PC-3 (cell line): ENCODE measurements at regions not wholly inside any gene's neighbourhood (a gene's known extent, or its start where the extent isn't known, plus 50 kb on each side); places are given as distances from the start of the nearest gene placed in this dataset.

ENCODE experiments used
- ATAC-seq: fragments of 200-7000 bp; cut with Tn5 transposase; 2 replicates; pipeline ENCODE4 v1.9.1; 2020; ENCODE audit warnings: mild to moderate bottlenecking, moderate library complexity
- BruUV-seq: library from RNA; stranded (reverse); fragments of 400-500 nt; replicated peaks from 2 replicates; lab custom pipeline; 2021; lab: Mats Ljungman, UMichigan
- CTCF ChIA-PET: fragments of 300-600 bp; sonication (Branson Sonifier 250); formaldehyde crosslinking; loops from one replicate; lab custom pipeline; 2022; ENCODE audit warnings: antibody characterized with exemption; lab: Charles Lee
- POLR2A ChIA-PET: fragments of 300-600 bp; sonication (Branson Sonifier 250); formaldehyde crosslinking; loops from one replicate; lab custom pipeline; 2022; ENCODE audit warnings: antibody characterized with exemption; ENCODE audit not compliant: unreplicated experiment; lab: Charles Lee
- DNase-seq: peaks from one replicate; pipeline ENCODE4 v3.0.0-alpha.2; 2015
- H2AFZ ChIP-seq: fragments of 300-600 bp; sonication (generic); 2 replicates; pipeline ENCODE4 v1.6.0; 2016; ENCODE audit warnings: antibody characterized with exemption, low read length
- H3F3A ChIP-seq: fragments of 300-600 bp; sonication (generic); one replicate; pipeline ENCODE4 v1.6.0; 2017; ENCODE audit warnings: antibody characterized with exemption, low read length, control low read depth, mild to moderate bottlenecking; ENCODE audit not compliant: unreplicated experiment
- H3K27ac ChIP-seq: fragments of 300-600 bp; sonication (generic); 2 replicates; pipeline ENCODE4 v1.5.1; 2016; ENCODE audit warnings: mild to moderate bottlenecking, low read length
- H3K27me3 ChIP-seq: fragments of 300-600 bp; sonication (generic); 2 replicates; pipeline ENCODE4 v1.6.1; 2016; ENCODE audit warnings: low read length, mixed read lengths
- H3K36me3 ChIP-seq: fragments of 300-600 bp; sonication (generic); 2 replicates; pipeline ENCODE4 v1.6.1; 2016; ENCODE audit warnings: low read depth, mixed run types, low read length, mixed read lengths
- H3K4me1 ChIP-seq: fragments of 300-600 bp; sonication (generic); 2 replicates; pipeline ENCODE4 v1.5.1; 2016; ENCODE audit warnings: low read length; ENCODE audit not compliant: insufficient read depth
- H3K4me2 ChIP-seq: fragments of 300-600 bp; sonication (generic); 2 replicates; pipeline ENCODE4 v1.6.0; 2016; ENCODE audit warnings: low read length
- H3K4me3 ChIP-seq: fragments of 300-600 bp; sonication (generic); 2 replicates; pipeline ENCODE4 v1.5.1; 2016; ENCODE audit warnings: mild to moderate bottlenecking, low read length, mixed read lengths
- H3K79me2 ChIP-seq: fragments of 300-600 bp; sonication (generic); 2 replicates; pipeline ENCODE4 v1.6.1; 2017; ENCODE audit warnings: low read length, mixed read lengths
- H3K9ac ChIP-seq: fragments of 300-600 bp; sonication (generic); 2 replicates; pipeline ENCODE4 v1.6.0; 2016; ENCODE audit warnings: mild to moderate bottlenecking, low read length
- H3K9me2 ChIP-seq: fragments of 300-600 bp; sonication (generic); replicated peaks from 2 replicates; pipeline ENCODE4 v1.6.1; 2016; ENCODE audit warnings: mixed run types, low read length, mixed read lengths
- H3K9me3 ChIP-seq: fragments of 300-600 bp; sonication (generic); 2 replicates; pipeline ENCODE4 v1.6.1; 2016; ENCODE audit warnings: low read length, mixed read lengths
- H4K20me1 ChIP-seq: fragments of 300-600 bp; sonication (generic); 2 replicates; pipeline ENCODE4 v1.6.1; 2016; ENCODE audit warnings: low read length, mixed read lengths
- CTCF ChIP-seq: fragments of 300-600 bp; sonication (generic); conservative IDR thresholded peaks from 2 replicates; pipeline ENCODE4 v1.5.1; 2017; ENCODE audit warnings: antibody characterized with exemption, low read depth, mild to moderate bottlenecking, low read length
- EZH2 ChIP-seq: fragments of 300-600 bp; sonication (generic); IDR thresholded peaks from one replicate; pipeline ENCODE4 v1.6.1; 2017; ENCODE audit warnings: antibody characterized with exemption, mild to moderate bottlenecking, low read length; ENCODE audit not compliant: unreplicated experiment
- EZH2phosphoT487 ChIP-seq: fragments of 300-600 bp; sonication (generic); IDR thresholded peaks from 2 replicates; pipeline ENCODE4 v1.6.1; 2018; ENCODE audit warnings: mild to moderate bottlenecking, antibody characterized with exemption, low read length, borderline replicate concordance
- intact Hi-C: fragments of 100-400 bp; cut with micrococcal nuclease; formaldehyde crosslinking; loops from 2 replicates; pipeline ENCODE4 v1.9.0; 2023

- intact Hi-C loops = no loop called here
- Histone ChIP-seq H3K4me3 (no peak overlapping the region), H3F3A (no peaks in the 10 kb centered on the region), H3K79me2 (no peaks in the 10 kb centered on the region), H3K4me1 (no peaks in the 10 kb centered on the region), H3K9ac (no peak overlapping the region), H3K4me2 (no peak overlapping the region), H3K27me3 (peaks cover 60% of the 10 kb centered on the region), H4K20me1 (no peaks in the 10 kb centered on the region), H3K9me2 (no peaks in the 10 kb centered on the region), H3K36me3 (no peaks in the 10 kb centered on the region), H3K27ac (no peak overlapping the region), H3K9me3 (no peaks in the 10 kb centered on the region), H2AFZ (no peak overlapping the region)
- ChIA-PET CTCF (no interaction called here), POLR2A (no interaction called here)
- DNase-seq (no peak), ATAC-seq (no peak)
- TF ChIP-seq EZH2 (no peak), EZH2phosphoT487 (no peak), CTCF (no peak)
- no TSS peak for BruUV-seq
Measured at GRCh38 chr18:24540896-24541295, 80.5 kb downstream of the HRH4 start.

DNA sequence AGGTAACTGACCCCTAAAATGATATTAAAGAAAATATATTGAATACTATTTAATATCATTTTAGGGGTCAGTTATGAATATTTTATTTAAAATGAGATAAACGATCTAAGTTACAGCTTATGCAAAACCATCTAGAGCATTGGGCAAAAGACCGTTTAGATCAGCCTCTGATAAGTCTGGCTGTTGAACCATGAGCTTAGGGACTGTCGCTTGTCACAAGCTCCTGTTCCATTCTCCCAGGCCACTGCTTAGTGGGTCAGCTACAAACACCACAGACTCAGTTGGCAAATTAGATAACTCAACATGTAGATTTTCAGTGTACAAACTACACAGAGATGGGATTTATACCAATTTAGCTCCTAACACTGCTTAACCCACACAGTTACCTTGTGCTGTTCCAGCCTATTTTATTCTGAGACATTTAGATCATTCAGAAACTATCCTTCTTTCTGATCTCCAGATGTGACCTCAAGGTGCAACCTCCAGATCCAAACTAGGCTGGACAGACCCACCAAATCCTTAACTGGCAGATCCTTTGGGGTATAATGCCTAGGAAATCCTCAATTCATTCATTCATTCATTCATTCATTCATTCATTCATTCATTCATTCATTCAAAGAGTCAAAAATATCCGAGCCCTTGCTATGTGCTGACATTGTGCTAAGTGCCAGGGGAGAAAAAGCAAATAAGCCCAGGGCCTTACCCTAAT is 82.8 kb downstream of the HRH4 start:
- TF ChIP-seq EZH2phosphoT487 = no peak
- TF ChIP-seq EZH2 = no peak
- TF ChIP-seq CTCF = no peak
- Histone ChIP-seq H3K36me3 (no peaks in the 10 kb centered on the region), H3K27me3 (peaks cover 54% of the 10 kb centered on the region), H3K27ac (no peak overlapping the region), H3K9ac (no peak overlapping the region), H3K4me3 (no peak overlapping the region), H3K9me3 (no peaks in the 10 kb centered on the region), H3K79me2 (no peaks in the 10 kb centered on the region), H3K4me1 (no peaks in the 10 kb centered on the region), H2AFZ (no peak overlapping the region), H3F3A (no peaks in the 10 kb centered on the region), H3K9me2 (no peaks in the 10 kb centered on the region), H3K4me2 (no peak overlapping the region), H4K20me1 (no peaks in the 10 kb centered on the region)
- BruUV-seq = no TSS peak
- CTCF ChIA-PET = interaction anchor here (1.3 kb wide), 1 partner anchor 183 kb away, joined by 6 read pairs; no protein-coding TSS in a partner anchor
- POLR2A ChIA-PET = no interaction called here
- intact Hi-C loops = loop anchor here (2.0 kb wide), 1 partner anchor 192 kb away; no protein-coding TSS in a partner anchor
- ATAC-seq (no peak), DNase-seq (no peak)
